ENCODE measurements at regions not wholly inside any gene's neighbourhood (a gene's known extent, or its start where the extent isn't known, plus 50 kb on each side); places are given as distances from the start of the nearest gene placed in this dataset.

DNA sequence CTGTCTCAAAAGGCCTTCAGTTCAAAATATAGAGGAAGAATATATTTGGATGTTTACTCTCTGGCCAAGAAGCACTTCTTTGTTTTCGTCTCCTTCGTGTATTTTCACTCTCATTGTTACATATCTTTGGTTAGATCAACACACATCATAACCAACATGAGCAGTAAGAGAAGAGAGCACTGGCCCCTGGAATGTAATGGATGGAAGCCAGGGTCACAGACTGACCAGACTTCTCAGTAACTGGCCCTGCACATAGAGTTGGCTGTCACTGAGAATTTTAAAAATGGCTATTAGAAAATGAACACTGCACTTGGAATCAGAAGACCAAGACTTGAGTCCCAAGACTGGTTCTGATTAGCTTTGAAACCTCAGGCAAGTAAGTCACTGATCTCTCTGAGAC is 215.9 kb upstream of the RRP15 start:
- Histone ChIP-seq H3K27me3 (ENCODE audit: low read depth) (no peaks in the 10 kb centered on the region), H3K27ac (no peak overlapping the region), H3K36me3 (no peaks in the 10 kb centered on the region), H3K9me3 (no peaks in the 10 kb centered on the region), H3K4me1 (no peaks in the 10 kb centered on the region), H3K4me3 (no peak overlapping the region)
- TF ChIP-seq, protein P1, sequence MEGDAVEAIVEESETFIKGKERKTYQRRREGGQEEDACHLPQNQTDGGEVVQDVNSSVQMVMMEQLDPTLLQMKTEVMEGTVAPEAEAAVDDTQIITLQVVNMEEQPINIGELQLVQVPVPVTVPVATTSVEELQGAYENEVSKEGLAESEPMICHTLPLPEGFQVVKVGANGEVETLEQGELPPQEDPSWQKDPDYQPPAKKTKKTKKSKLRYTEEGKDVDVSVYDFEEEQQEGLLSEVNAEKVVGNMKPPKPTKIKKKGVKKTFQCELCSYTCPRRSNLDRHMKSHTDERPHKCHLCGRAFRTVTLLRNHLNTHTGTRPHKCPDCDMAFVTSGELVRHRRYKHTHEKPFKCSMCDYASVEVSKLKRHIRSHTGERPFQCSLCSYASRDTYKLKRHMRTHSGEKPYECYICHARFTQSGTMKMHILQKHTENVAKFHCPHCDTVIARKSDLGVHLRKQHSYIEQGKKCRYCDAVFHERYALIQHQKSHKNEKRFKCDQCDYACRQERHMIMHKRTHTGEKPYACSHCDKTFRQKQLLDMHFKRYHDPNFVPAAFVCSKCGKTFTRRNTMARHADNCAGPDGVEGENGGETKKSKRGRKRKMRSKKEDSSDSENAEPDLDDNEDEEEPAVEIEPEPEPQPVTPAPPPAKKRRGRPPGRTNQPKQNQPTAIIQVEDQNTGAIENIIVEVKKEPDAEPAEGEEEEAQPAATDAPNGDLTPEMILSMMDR (IDR thresholded peaks at IDR 0.05) = no peak
- DNase-seq (no peak), ATAC-seq (no peak)
- intact Hi-C loops (cut with DNase I) = no loop called here

DNA sequence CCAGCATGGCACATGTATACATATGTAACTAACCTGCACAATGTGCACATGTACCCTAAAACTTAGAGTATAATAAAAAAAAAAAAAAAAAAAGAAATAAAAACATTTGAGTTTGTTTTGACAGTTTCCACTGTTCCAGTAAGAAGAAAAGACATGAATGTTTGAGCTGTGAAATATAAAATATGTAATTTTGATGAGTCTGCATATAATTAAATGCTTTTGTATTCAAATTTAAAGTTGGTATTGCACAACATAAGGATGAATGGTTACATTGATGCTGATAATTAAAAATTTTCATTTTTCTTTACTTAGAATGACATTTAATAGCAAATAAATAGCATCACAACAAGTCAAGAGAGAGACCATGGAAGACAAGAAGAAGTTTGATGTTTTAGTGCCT is 212.0 kb upstream of the RRP15 start:
- no peak overlapping the region for H3K4me3 ChIP-seq
- TF ChIP-seq, protein P1 (IDR thresholded peaks at IDR 0.05) = no peak
- intact Hi-C loops (cut with DNase I) = no loop called here
- no peaks in the 10 kb centered on the region for H3K36me3 ChIP-seq
- no peaks in the 10 kb centered on the region for H3K27me3 ChIP-seq (ENCODE audit: low read depth)
- no peak for DNase-seq
- H3K27ac ChIP-seq = no peak overlapping the region
- H3K4me1 ChIP-seq = no peaks in the 10 kb centered on the region
- H3K9me3 ChIP-seq = no peaks in the 10 kb centered on the region
- no peak for ATAC-seq

DNA sequence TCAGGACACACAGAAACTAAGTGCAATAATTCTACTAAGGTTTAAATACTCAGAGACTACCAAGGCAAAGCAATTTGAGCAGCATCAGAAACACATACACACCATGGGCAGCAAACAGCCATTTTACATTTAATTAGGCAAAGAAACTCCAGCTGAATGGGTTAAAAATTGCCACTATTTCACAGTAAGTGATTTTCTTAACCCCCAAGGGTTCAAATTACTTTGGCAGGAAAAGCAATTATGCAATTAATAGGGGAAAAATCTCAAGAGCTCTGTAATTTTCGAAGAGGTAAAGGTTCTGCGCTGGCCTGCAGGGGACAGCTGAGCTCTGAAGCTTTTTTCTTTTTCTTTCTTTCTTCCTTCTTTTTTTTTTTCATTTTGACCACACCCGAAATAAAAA is 206.2 kb upstream of the RRP15 start:
- intact Hi-C loops (cut with DNase I) = no loop called here
- TF ChIP-seq, protein P1 (IDR thresholded peaks at IDR 0.05) = no peak
- H3K9me3 ChIP-seq = no peaks in the 10 kb centered on the region
- ATAC-seq (no peak), DNase-seq (no peak)
- H3K27ac ChIP-seq = no peak overlapping the region
- H3K27me3 ChIP-seq (ENCODE audit: low read depth) = no peaks in the 10 kb centered on the region
- H3K4me1 ChIP-seq = no peaks in the 10 kb centered on the region
- H3K36me3 ChIP-seq = no peaks in the 10 kb centered on the region
- H3K4me3 ChIP-seq = no peak overlapping the region

DNA sequence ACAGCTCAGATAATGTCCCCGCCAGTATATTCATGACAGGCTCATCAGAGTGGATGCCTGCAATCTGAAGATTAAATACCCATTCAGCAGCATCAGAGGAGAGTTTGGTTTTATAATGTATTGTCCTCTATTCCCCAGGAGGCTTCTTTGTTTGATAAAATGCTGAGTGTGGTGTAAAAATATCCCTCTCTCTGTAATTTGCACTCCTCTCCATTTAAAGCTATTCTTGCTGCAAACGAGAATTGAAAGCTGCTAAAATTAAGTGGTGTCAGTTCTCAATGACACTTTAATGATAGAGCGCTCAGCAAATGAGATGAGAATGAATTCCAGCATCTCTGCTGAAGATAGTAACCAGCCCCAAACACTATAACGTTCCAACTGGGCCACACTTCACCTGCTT is 205.7 kb upstream of the RRP15 start:
- TF ChIP-seq, protein P1 (IDR thresholded peaks at IDR 0.05) = no peak
- no peak overlapping the region for H3K4me3 ChIP-seq
- H3K27ac ChIP-seq = no peak overlapping the region
- no peak for DNase-seq
- ATAC-seq = no peak
- no peaks in the 10 kb centered on the region for H3K36me3 ChIP-seq
- H3K27me3 ChIP-seq (ENCODE audit: low read depth) = no peaks in the 10 kb centered on the region
- no peaks in the 10 kb centered on the region for H3K9me3 ChIP-seq
- intact Hi-C loops (cut with DNase I) = no loop called here
- H3K4me1 ChIP-seq = no peaks in the 10 kb centered on the region

DNA sequence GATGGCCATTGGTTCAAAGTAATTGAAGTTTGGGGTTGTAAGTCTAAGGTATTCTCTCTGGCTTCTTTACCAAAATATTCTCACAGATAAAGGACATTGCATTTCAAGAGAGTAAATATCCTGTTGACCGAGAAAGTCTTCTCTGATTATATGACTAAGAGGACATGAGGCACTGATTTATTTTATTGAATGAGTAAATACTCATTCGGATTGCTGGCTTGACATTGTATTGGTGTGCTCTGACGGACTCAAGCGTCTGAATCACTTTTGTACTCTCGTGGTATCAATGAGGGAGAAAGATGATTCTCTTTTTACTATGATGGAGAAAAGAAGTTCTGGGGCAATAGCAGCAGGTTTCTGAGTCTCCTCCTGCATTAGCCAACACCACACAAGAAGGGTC is 205.3 kb upstream of the RRP15 start:
- H3K9me3 ChIP-seq = no peaks in the 10 kb centered on the region
- no peak overlapping the region for H3K4me3 ChIP-seq
- TF ChIP-seq, protein P1 (IDR thresholded peaks at IDR 0.05) = no peak

DNA sequence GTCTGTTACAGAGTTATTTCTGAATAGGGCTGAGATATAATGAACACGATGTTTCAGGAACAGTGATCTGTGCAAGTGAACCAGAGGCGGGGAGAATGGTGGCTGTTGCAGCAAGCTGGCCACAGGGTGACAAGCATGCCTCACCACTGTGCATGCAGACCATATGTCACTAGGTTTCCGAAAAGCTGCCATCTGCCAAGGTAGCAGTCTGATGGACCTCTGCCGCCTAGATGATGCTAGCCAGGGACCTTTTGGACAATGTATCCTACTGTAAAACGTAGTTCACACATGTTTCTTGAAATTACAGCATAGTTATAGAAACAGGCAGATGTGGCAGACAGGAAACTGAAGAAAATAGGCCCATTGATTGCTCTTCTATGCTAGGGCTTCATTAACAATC is 204.2 kb upstream of the RRP15 start:
- H3K4me3 ChIP-seq = no peak overlapping the region
- no peaks in the 10 kb centered on the region for H3K27me3 ChIP-seq (ENCODE audit: low read depth)
- no peak overlapping the region for H3K27ac ChIP-seq
- no peaks in the 10 kb centered on the region for H3K9me3 ChIP-seq
- H3K36me3 ChIP-seq = no peaks in the 10 kb centered on the region
- ATAC-seq (no peak), DNase-seq (no peak)
- intact Hi-C loops (cut with DNase I) = no loop called here
- H3K4me1 ChIP-seq = no peaks in the 10 kb centered on the region
- TF ChIP-seq, protein P1 (IDR thresholded peaks at IDR 0.05) = no peak

More for the DNA sequence above, 205.3 kb upstream of the RRP15 start:
- H3K27me3 ChIP-seq (ENCODE audit: low read depth) = no peaks in the 10 kb centered on the region
- ATAC-seq (no peak), DNase-seq (no peak)
- no peak overlapping the region for H3K27ac ChIP-seq
- no peaks in the 10 kb centered on the region for H3K36me3 ChIP-seq
- intact Hi-C loops (cut with DNase I) = no loop called here
- H3K4me1 ChIP-seq = no peaks in the 10 kb centered on the region

All from lower lobe of right lung (tissue), 2 donors.